ENCODE measurements at regions not wholly inside any gene's neighbourhood (a gene's known extent, or its start where the extent isn't known, plus 50 kb on each side); places are given as distances from the start of the nearest gene placed in this dataset.

- H3K27ac ChIP-seq = no peak overlapping the region
- no peak for TF ChIP-seq POLR2A (IDR thresholded peaks at IDR 0.05)
- TF ChIP-seq, protein P1, sequence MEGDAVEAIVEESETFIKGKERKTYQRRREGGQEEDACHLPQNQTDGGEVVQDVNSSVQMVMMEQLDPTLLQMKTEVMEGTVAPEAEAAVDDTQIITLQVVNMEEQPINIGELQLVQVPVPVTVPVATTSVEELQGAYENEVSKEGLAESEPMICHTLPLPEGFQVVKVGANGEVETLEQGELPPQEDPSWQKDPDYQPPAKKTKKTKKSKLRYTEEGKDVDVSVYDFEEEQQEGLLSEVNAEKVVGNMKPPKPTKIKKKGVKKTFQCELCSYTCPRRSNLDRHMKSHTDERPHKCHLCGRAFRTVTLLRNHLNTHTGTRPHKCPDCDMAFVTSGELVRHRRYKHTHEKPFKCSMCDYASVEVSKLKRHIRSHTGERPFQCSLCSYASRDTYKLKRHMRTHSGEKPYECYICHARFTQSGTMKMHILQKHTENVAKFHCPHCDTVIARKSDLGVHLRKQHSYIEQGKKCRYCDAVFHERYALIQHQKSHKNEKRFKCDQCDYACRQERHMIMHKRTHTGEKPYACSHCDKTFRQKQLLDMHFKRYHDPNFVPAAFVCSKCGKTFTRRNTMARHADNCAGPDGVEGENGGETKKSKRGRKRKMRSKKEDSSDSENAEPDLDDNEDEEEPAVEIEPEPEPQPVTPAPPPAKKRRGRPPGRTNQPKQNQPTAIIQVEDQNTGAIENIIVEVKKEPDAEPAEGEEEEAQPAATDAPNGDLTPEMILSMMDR (IDR thresholded peaks at IDR 0.05) = no peak
- WGBS, 2 donors = 45 to 49% methylated on average over 1 of the region's 1 CpG
These were observed 91.4 kb upstream of the NPVF start for GRCh38 chr7:25319707-25320106.

GRCh38 chr7:25320791-25321190, 92.5 kb upstream of the NPVF start:
- Histone ChIP-seq H3K27me3 (no peaks in the 10 kb centered on the region), H3K4me3 (replicated peaks in 1 of 3) (no peak overlapping the region), H3K36me3 (no peaks in the 10 kb centered on the region), H3K9me3 (no peaks in the 10 kb centered on the region), H3K27ac (no peak overlapping the region), H3K4me1 (peaks cover 0 to 8% of the 10 kb centered on the region in 2 donors)
- TF ChIP-seq, protein P1 (IDR thresholded peaks at IDR 0.05) = no peak
- TF ChIP-seq POLR2A (IDR thresholded peaks at IDR 0.05) = no peak
- WGBS, 2 donors = 83 to 90% methylated on average over 2 of the region's 2 CpGs
- intact Hi-C loops (cut with DNase I) = no loop called here
- no peak for DNase-seq

More at GRCh38 chr7:25319707-25320106, 91.4 kb upstream of the NPVF start:
- no peak for DNase-seq
- Histone ChIP-seq H3K4me1 (peaks cover 0 to 8% of the 10 kb centered on the region in 2 donors), H3K4me3 (replicated peaks in 1 of 3) (no peak overlapping the region), H3K9me3 (no peaks in the 10 kb centered on the region), H3K27me3 (no peaks in the 10 kb centered on the region), H3K36me3 (no peaks in the 10 kb centered on the region)
- intact Hi-C loops (cut with DNase I) = no loop called here

DNA sequence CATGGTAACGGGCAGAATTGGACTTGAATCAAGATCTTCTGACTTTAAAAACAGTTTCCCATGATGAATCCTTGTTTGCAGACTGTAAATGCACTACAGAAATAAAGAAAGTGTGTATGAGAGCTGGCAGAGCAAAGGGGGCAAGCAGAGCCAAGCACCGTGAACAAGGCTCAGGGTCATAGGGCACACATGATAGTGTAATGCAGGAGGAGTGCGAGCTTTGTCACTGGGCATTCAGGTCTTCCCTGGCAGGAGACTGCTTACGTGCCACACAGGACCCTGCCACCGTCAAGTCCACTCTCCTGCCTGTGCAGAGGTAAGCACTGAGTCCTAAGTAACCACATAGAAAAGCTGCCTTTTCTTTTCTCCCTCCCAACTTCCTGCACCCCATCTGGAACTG, 93.1 kb upstream of the NPVF start:
- Histone ChIP-seq H3K27me3 (no peaks in the 10 kb centered on the region), H3K9me3 (no peaks in the 10 kb centered on the region), H3K4me3 (replicated peaks in 1 of 3) (no peak overlapping the region), H3K36me3 (no peaks in the 10 kb centered on the region), H3K4me1 (peaks cover 0 to 8% of the 10 kb centered on the region in 2 donors), H3K27ac (no peak overlapping the region)
- intact Hi-C loops (cut with DNase I) = no loop called here
- WGBS, 2 donors = 20 to 48% methylated on average over 5 of the region's 5 CpGs
- TF ChIP-seq POLR2A (IDR thresholded peaks at IDR 0.05) = no peak
- TF ChIP-seq, protein P1 (IDR thresholded peaks at IDR 0.05) = no peak
- DNase-seq = peak in 1 of 2 donors; percentile 4

DNA sequence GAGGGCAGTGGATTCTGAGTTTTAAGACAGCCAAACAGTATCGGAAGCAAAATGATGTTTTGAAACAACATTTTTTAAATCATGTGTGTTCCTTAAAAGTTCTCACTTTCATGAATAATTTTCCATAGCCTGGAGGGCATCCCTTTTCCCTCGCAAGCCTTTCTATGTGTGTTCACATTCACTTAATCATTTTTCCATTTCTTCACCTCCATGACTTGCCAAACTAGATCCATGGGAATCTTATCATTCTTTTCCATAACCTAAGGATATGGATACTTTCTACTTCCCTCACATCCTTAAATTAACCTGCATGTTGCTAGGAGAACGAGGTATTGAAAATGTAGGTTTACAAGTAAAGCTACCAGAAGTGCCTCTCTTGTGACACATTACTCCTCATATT, 94.2 kb upstream of the NPVF start:
- Histone ChIP-seq H3K4me1 (peaks cover 0 to 8% of the 10 kb centered on the region in 2 donors), H3K36me3 (no peaks in the 10 kb centered on the region), H3K27me3 (no peaks in the 10 kb centered on the region), H3K9me3 (no peaks in the 10 kb centered on the region), H3K4me3 (replicated peaks in 1 of 3) (no peak overlapping the region), H3K27ac (no peak overlapping the region)
- no peak for TF ChIP-seq POLR2A (IDR thresholded peaks at IDR 0.05)
- TF ChIP-seq, protein P1 (IDR thresholded peaks at IDR 0.05) = no peak
- no peak for DNase-seq
- intact Hi-C loops (cut with DNase I) = no loop called here
- 90 to 91% methylated on average over 3 of the region's 3 CpGs for WGBS, 2 donors

DNA sequence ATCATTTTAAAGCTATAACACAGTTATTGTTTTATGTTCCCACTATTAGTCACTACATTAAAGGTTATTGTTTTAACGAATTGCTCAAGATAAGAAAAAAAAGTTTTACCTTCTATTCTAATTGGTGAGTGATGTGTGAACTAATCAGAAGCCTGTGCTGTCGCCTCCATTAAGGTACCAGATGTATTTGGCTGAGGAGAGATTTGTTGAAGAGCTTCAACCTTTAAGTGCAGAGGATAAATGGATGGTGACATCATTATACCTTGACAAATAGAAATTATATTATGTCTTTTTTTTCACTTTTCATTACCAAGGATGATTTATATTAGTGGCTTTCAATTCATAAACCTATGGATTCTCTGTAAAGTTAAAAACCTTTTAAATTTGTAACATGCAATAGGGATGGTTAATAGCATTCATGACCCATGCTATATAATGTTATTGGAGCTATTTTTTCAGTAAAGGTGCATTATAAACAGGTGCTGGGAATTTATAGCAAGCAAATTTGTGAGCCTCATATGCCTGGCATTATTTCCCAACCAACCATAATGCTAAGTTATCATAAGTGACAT, 97.0 kb upstream of the NPVF start:
- Histone ChIP-seq H3K27ac (no peak overlapping the region), H3K4me3 (replicated peaks in 1 of 3) (no peak overlapping the region), H3K9me3 (no peaks in the 10 kb centered on the region), H3K4me1 (peaks cover 0 to 8% of the 10 kb centered on the region in 2 donors), H3K27me3 (no peaks in the 10 kb centered on the region), H3K36me3 (no peaks in the 10 kb centered on the region)
- intact Hi-C loops (cut with DNase I) = no loop called here
- TF ChIP-seq, protein P1 (IDR thresholded peaks at IDR 0.05) = no peak
- DNase-seq = no peak
- 77 to 94% methylated on average over 2 of the region's 2 CpGs for WGBS, 2 donors
